DMS53 treated with DMSO at 0.1 percent for 48 hours (cell line): ENCODE measurements at regions not wholly inside any gene's neighbourhood (a gene's known extent, or its start where the extent isn't known, plus 50 kb on each side); places are given as distances from the start of the nearest gene placed in this dataset.
A peak's percentile ranks its signal among the peaks of the same experiment; 100 is the strongest.

Source experiments
- DNase-seq: peaks from one replicate; lab custom pipeline; 2025; ENCODE audit not compliant: unreplicated experiment; lab: John Stamatoyannopoulos, UW

- DNase-seq, result no peak
These were observed 2235.7 kb upstream of the PCDH20 start for GRCh38 chr13:63651394-63651793.

DNA sequence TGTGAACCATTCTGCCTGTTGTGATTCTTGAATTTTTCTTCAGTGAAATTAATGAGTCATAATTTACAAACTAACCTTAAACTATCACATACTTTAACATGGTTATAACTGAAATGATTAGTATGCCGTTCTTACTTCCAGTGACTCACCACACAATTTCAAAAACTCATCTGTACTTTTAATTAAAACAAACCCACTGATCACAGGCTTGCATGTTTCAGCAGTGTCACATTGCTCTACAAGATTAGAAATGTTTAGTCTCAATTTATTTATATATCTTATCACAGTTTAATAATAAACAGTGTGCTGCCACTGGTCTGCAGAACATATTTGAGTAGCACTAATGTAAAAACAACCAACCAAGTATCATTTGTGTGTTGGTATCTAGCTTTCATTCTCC lies 2227.9 kb upstream of the PCDH20 start:
- no peak for DNase-seq

- peak; percentile 41 for DNase-seq
These were observed 2220.8 kb upstream of the PCDH20 start for GRCh38 chr13:63636316-63636993.

- no peak for DNase-seq
These were observed 2216.7 kb upstream of the PCDH20 start for GRCh38 chr13:63632321-63632720.

DNA sequence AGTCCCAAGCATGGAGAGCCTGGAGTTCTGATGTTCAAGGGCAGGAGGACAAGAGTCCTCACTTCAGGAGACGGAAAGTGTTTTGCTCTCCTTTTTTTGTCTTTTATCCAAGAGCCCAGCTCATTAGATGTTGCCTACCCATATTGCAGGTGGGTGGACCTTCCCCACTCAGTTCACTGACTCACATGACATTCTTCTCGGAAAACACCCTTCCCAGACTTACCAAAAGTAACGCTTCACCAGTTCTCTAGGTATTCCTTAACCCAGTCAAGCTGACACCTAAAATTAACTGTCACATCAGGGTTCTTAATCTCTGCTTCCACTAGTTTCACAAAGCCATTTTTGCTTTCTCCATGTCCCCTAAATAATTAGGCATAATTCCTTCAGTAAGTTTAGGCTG lies 2215.4 kb upstream of the PCDH20 start:
- DNase-seq, result no peak

- DNase-seq, result no peak
These were observed 2213.9 kb upstream of the PCDH20 start for GRCh38 chr13:63629591-63629990.

DNA sequence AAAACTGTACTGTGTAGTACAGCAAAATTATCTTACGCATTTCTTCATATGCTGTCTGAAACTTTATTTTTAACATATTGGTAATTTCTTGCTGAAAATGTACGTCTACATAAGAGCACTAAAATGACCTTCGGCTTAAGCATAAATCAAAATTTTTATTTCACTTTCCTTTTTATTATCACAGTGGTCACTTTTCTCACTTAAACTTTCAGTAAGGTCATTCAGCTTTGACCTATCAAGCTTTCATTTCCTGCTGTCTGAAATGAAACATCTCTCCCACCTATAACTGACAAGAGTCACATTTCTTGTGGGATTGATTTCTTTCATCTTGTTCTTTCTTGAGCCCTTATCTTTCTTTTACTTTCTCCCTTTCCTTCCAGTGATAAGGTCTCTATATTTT lies 2212.7 kb upstream of the PCDH20 start:
- no peak for DNase-seq

DNA sequence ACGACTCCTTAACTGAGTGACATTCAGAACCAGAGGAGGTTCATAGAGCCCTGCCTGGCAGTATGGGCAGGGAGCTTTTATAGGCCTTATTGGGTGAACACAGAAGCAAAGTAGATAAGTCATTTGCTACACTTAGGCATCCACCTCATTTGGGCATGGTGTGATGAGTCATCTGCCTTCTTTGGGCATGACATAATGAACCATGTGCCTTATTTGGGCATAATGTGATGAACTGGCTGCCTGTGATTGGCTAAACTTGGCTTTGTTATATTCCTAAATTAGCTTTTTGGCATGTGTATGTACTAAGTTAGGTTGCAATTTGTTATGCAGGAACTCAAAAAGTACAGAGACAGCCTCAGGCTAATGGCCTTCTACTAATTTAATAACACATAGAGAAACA lies 2210.2 kb upstream of the PCDH20 start:
- DNase-seq, result no peak

DNA sequence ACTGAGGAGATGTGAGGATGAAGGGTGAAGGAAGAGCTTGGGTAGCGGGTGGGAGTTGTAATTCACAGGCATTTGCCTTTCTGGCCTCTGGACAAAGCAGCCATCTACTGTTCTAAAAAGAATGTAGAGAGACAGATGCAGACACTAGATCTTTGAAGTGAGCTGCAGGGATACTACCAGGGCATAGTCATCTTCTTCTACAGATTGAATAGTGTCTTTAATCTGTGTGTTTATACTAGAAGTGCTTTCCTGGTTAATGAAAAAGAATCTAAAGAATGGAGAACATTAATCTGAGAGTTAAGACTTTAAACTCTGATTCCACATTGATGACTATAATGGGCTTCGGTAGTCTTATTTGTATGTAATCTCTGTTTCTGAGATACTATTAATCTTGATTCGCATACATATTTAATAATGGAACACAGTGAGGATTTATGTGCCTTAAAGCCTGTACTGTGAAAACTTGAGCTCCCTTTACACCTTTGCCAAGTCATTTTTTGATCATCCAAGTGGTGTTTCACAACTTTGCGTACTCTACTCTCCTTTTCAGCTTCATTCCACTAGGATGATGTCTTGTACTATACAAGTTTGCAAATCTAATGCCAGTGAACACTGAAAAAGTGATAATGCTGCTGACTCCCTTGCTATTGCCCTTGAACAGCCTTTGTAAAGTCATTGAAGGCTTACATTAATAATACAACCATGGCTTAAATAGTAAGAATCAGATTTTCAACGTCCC lies 2199.4 kb upstream of the PCDH20 start:
- no peak for DNase-seq

DNA sequence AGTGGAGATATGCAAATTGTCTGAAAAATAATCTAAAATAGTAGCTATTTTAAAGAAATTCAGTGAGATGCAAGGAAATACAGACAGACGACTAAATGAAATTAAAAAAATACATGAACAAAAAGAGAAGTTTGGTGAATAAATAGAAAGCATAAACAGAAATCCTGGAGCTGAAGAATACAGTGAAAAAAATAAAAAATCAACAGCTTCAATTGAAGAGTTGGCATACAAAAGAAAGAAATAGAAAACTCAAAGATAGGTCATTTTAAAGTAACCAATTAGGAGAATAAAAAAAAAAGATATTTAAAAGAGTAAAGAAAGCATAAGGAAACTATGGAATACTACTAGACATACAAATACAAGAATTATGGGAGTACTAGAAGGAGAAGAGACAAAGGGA lies 2191.5 kb upstream of the PCDH20 start:
- DNase-seq, result no peak

DNA sequence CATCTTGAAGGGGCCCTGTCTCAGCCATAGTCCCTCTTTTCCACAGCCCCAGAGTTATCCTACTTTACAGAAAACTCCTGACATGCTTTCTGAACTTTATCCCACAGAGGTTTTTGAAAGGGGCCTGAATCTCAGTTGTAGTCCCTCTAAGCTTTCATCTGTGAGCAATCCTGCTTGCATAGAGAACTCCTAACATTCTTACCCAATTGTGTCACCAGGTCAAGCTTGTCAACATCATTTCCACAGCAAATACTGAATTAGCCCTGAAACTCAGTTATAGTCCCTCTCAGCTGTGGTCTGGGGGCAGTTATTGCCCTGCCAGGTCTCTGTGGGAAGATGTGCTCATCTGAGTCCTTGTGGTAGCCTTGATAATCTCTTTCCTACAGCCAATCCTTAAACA lies 2190.3 kb upstream of the PCDH20 start:
- no peak for DNase-seq

- DNase-seq, result no peak
These were observed 2189.8 kb upstream of the PCDH20 start for GRCh38 chr13:63605403-63605802.

GRCh38 chr13:63595811-63596210 lies 2180.2 kb upstream of the PCDH20 start:
- DNase-seq, result no peak

- no peak for DNase-seq
These were observed 2170.8 kb upstream of the PCDH20 start for GRCh38 chr13:63586467-63586866.

DNA sequence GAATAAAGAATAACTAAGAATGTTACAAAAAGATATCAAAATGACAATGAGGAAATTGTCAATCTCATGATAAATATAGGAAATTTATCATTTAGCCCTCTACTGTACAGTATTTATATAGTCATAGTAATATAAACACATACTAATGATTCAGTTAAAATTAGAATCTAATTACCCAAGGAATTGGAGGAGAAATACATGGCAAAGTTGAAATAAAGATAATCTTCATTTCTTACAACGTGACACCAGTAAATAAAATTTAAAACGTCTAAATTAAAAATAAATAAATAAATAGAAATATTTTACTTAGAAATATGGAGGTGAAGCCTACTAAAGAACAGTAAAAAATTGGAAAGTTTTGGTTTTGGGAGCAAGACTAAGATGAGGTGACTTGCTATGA lies 2163.1 kb upstream of the PCDH20 start:
- no peak for DNase-seq

GRCh38 chr13:63567031-63567430 lies 2151.4 kb upstream of the PCDH20 start:
- no peak for DNase-seq

DNA sequence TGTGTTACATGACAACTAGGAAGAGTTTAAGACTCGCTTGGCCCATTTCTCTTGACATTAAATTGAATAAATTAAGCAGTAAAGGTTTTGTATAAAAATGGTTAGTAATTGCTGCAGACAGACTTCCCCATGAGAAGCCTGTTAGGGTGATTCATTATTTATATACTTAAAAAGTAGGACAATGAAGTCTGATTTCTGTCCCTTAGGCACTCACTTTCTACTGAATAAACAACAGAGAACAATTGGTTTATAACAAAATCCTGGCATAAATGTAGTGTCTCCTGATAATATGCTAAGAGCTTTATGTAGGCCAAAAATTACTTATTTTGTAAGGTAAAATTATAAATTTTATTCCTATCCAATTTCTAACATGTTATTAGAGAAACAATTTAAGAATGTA lies 2138.5 kb upstream of the PCDH20 start:
- no peak for DNase-seq

DNA sequence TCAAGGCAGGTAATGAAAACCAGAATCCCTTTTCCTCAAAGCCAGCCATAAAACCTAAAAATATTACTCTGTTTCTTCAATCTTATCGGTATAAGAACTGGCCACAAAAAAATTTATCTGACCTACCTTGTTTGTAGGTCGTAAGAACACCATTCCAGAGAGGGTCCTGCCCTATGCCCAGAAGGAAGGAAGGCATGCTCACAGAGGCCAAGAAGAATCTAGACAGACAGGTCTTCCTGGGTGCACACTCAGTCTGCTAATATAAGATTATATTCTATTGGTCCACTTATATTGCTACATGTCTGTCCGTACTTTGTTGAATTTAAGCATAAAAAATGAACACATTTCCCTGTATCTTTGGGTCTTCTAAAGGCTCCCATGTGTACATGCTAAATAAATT lies 2136.1 kb upstream of the PCDH20 start:
- no peak for DNase-seq

DNA sequence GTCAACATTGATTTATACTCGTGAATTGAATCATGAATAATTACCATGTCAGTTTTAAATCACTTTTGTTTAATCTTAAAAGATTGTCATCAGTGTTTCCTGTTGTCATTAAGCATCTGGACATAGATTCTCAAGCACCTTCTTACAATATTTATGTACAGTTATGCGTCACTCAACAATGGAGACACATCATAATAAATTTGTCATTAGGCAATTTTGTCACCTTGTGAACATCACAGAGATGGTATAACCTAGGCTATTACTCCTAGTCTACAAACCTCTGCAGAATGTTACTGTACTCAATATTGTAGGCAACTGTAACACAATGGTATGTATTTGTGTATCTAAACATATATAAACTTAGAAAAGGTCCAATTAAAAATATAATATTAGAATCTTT lies 2130.9 kb upstream of the PCDH20 start:
- DNase-seq, result no peak

GRCh38 chr13:63542770-63543169 lies 2127.1 kb upstream of the PCDH20 start:
- DNase-seq, result no peak

DNA sequence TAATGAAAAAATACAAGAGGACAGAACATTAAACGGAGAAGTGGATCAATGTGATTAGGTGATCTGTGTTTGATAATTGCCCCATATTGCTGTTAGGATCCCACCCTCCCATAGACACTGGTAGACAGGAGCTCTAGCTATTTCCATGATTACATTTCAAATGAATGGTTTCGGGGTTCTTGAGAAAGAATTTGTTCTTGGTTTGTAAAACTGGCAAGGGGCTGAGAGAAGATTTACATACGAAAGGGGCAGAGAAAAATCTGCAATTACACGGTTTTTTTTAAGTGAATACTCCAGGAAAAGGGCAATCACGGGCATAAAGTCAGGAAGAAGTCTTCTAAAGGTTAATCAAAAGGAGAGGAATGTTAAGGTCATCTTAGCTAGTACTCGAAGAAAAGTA lies 2125.7 kb upstream of the PCDH20 start:
- no peak for DNase-seq

DNA sequence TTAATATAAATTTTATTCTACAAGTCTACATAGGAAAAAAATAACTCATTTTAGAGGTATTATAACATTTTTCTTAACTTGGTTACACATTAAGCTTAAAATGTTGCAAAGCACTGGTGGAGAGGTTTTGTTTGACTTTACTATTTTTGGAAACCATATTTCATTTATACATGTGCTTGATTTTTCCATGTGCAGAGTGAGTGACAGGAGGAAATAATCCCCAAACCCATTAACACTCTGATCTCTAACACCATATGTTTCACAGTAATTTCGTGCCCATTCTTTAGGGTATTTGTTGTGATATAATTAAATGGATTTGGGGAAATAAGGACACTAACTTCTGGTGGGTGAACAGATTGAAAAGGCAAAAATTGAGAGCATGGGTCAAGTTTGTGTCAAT lies 2124.4 kb upstream of the PCDH20 start:
- no peak for DNase-seq

- no peak for DNase-seq
These were observed 2101.7 kb upstream of the PCDH20 start for GRCh38 chr13:63517371-63517770.
